ENCODE measurements at regions not wholly inside any gene's neighbourhood (a gene's known extent, or its start where the extent isn't known, plus 50 kb on each side); places are given as distances from the start of the nearest gene placed in this dataset.

- TF ChIP-seq, protein P1, sequence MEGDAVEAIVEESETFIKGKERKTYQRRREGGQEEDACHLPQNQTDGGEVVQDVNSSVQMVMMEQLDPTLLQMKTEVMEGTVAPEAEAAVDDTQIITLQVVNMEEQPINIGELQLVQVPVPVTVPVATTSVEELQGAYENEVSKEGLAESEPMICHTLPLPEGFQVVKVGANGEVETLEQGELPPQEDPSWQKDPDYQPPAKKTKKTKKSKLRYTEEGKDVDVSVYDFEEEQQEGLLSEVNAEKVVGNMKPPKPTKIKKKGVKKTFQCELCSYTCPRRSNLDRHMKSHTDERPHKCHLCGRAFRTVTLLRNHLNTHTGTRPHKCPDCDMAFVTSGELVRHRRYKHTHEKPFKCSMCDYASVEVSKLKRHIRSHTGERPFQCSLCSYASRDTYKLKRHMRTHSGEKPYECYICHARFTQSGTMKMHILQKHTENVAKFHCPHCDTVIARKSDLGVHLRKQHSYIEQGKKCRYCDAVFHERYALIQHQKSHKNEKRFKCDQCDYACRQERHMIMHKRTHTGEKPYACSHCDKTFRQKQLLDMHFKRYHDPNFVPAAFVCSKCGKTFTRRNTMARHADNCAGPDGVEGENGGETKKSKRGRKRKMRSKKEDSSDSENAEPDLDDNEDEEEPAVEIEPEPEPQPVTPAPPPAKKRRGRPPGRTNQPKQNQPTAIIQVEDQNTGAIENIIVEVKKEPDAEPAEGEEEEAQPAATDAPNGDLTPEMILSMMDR (IDR thresholded peaks at IDR 0.05): no peak
- TF ChIP-seq POLR2A (IDR thresholded peaks at IDR 0.05): no peak
Observed at GRCh38 chr1:79310609-79311008, 304.1 kb upstream of the ADGRL4 start.
